IPS-18a (cell line): ENCODE measurements at regions not wholly inside any gene's neighbourhood (a gene's known extent, or its start where the extent isn't known, plus 50 kb on each side); places are given as distances from the start of the nearest gene placed in this dataset.

Experiments
- H3K27ac ChIP-seq: one replicate; pipeline ENCODE4 v1.5.1; 2013; ENCODE audit warnings: low read length
- H3K27me3 ChIP-seq: one replicate; pipeline ENCODE4 v1.6.1; 2013; ENCODE audit warnings: mild to moderate bottlenecking, low read length; ENCODE audit not compliant: control insufficient read depth, insufficient read depth
- H3K36me3 ChIP-seq: one replicate; pipeline ENCODE4 v1.6.1; 2013; ENCODE audit warnings: low read depth, low read length; ENCODE audit not compliant: control insufficient read depth
- H3K4me1 ChIP-seq: one replicate; pipeline ENCODE4 v1.6.1; 2013; ENCODE audit warnings: low read depth, low read length; ENCODE audit not compliant: control insufficient read depth
- H3K4me3 ChIP-seq: one replicate; pipeline ENCODE4 v1.5.1; 2013; ENCODE audit warnings: low read length
- H3K9ac ChIP-seq: one replicate; pipeline ENCODE4 v1.6.1; 2013; ENCODE audit warnings: mild to moderate bottlenecking, low read length, moderate library complexity
- H3K9me3 ChIP-seq: one replicate; pipeline ENCODE4 v1.6.1; 2013; ENCODE audit warnings: low read depth, low read length; ENCODE audit not compliant: control insufficient read depth

DNA sequence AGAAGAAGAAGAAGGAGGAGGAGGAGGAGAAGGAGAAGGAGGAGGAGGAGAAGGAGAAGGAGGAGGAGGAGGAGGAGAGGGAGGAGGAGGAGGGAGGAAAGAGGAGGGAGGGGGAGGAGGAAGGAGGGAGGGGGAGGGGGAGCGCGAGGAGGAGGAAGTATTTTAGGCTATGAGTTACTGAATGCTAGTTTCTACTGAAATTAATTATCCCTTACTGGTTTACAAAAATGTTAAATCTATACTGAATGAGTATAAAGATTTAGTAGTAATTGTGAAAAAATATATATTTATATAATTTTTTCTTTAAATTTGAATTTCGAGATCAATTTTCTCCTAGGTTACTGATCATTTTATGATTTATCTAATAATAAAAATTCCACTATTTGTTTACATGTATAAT, 1769.0 kb upstream of the NUDT12 start:
- Histone ChIP-seq H3K27ac (no peak overlapping the region), H3K36me3 (no peaks in the 10 kb centered on the region), H3K9me3 (no peaks in the 10 kb centered on the region), H3K9ac (no peak overlapping the region), H3K4me3 (no peak overlapping the region), H3K4me1 (no peaks in the 10 kb centered on the region), H3K27me3 (no peaks in the 10 kb centered on the region)

DNA sequence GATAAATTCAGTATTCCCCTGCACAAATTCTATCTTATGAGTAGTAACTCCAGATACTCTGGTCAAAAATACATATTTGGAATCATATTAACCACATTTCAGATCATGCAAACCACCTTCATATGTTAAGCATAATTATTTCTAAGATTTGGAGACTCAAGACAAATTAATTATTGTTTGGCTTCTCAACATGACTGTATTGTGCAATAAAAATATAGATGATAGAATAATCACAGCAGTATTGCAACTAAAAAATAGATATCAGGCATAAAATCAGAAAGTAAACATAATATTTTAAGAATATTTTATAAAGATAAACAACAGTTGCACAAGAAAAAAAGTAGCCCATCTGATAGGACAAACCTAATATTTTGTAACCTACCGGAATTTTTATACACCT, 1767.6 kb upstream of the NUDT12 start:
- Histone ChIP-seq H3K27me3 (no peaks in the 10 kb centered on the region), H3K9ac (no peak overlapping the region), H3K4me3 (no peak overlapping the region), H3K9me3 (no peaks in the 10 kb centered on the region), H3K36me3 (no peaks in the 10 kb centered on the region), H3K4me1 (no peaks in the 10 kb centered on the region), H3K27ac (no peak overlapping the region)

DNA sequence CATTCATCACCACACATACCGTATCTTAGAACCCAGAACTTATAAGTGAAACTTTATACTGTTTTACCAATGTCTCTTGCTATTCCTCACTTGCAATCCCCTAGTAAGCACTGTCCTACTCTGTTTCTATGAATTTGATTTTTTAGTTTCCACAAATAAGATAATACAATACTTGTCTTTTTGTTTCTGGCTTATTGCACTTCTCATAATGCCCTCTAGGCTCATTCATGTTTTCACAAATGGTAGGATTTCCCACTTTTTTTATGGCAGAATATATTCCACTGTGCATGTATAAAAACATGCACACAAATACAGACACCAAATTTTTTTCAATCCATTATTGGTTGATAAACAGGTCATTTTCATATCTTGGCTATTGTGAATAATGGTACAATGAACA, 1742.3 kb upstream of the NUDT12 start:
- no peaks in the 10 kb centered on the region for H3K27me3 ChIP-seq
- H3K9me3 ChIP-seq = no peaks in the 10 kb centered on the region
- no peak overlapping the region for H3K4me3 ChIP-seq
- no peaks in the 10 kb centered on the region for H3K36me3 ChIP-seq
- H3K4me1 ChIP-seq = no peaks in the 10 kb centered on the region
- no peak overlapping the region for H3K9ac ChIP-seq
- H3K27ac ChIP-seq = no peak overlapping the region

DNA sequence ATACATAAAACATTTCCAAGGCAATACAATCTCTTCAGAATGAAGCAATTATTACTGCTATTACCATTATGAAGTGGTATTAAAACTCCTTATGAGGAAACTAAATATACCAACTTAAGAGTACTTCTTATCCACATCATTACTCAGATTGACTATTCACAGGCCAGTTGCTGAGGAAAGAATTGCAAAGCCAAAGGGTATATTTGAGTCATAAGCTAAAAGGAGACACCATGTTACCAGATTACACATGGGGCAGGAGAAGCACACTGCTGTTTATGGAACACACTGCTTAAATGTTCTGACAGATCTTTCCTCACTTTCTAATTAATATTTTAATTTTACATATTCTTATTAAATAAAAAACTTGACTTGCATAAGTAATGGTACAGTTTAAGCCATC, 1726.4 kb upstream of the NUDT12 start:
- no peak overlapping the region for H3K4me3 ChIP-seq

GRCh38 chr5:105283134-105283533, 1720.5 kb upstream of the NUDT12 start:
- H3K4me3 ChIP-seq = no peak overlapping the region
- H3K9me3 ChIP-seq = no peaks in the 10 kb centered on the region
- no peaks in the 10 kb centered on the region for H3K27me3 ChIP-seq
- no peaks in the 10 kb centered on the region for H3K36me3 ChIP-seq
- no peak overlapping the region for H3K9ac ChIP-seq
- no peaks in the 10 kb centered on the region for H3K4me1 ChIP-seq
- H3K27ac ChIP-seq = no peak overlapping the region

More for the DNA sequence above, 1726.4 kb upstream of the NUDT12 start:
- no peak overlapping the region for H3K9ac ChIP-seq
- H3K4me1 ChIP-seq = no peaks in the 10 kb centered on the region
- no peaks in the 10 kb centered on the region for H3K36me3 ChIP-seq
- H3K27ac ChIP-seq = no peak overlapping the region
- no peaks in the 10 kb centered on the region for H3K27me3 ChIP-seq
- no peaks in the 10 kb centered on the region for H3K9me3 ChIP-seq

DNA sequence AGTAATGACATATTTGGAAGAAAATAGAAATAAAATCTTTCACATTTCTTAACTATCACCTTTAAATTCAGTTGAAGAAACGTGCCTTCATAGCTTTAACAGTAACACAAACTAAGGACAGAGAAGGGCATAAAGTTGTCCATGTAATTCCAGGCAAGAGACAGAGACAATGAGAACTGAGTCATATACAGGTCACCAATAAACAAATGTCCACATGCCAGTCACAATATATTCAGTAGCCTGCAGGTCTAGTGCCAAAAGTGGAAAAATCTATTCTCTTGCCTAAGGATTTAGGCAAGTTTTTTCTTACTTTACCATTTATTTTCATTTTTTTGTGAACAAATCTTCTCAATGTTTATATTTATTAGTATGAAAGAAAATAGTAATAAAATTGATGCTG, 1711.5 kb upstream of the NUDT12 start:
- no peak overlapping the region for H3K27ac ChIP-seq
- H3K4me3 ChIP-seq = no peak overlapping the region
- no peak overlapping the region for H3K9ac ChIP-seq
- no peaks in the 10 kb centered on the region for H3K36me3 ChIP-seq
- H3K4me1 ChIP-seq = no peaks in the 10 kb centered on the region
- H3K9me3 ChIP-seq = no peaks in the 10 kb centered on the region
- H3K27me3 ChIP-seq = no peaks in the 10 kb centered on the region

GRCh38 chr5:105263515-105263914, 1700.9 kb upstream of the NUDT12 start:
- Histone ChIP-seq H3K4me1 (no peaks in the 10 kb centered on the region), H3K4me3 (no peak overlapping the region), H3K9me3 (no peaks in the 10 kb centered on the region), H3K27me3 (no peaks in the 10 kb centered on the region), H3K36me3 (no peaks in the 10 kb centered on the region), H3K27ac (no peak overlapping the region), H3K9ac (no peak overlapping the region)

DNA sequence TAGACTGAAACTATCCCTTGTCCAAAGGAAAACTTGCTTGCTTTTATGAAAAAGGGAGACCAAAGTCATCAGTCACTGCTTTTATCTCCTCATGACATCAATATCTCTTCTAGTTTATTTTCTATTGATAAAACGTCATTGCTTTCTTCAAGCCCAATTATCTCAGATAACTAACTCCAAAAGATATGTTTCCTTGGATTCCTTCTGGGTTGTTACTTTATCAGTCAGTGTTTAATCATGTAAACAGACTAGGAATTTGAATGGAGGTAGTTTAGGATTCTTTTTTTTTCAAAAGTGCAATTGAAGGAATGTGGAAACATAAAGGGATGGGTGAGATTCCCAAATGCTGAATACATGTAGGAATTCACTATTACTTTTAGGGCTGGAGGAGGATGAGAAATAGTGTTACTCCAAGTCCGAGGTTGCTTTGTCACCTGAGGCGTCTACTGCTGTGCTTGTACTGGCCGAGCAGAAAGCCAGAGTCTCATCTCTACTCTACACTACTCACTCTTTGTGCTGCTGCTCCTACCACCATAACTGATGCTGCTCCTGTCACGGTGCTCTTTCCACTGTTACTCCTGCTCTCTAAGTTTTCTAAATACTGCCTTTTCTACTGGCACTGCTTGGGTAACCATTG, 1697.1 kb upstream of the NUDT12 start:
- no peak overlapping the region for H3K9ac ChIP-seq
- no peak overlapping the region for H3K4me3 ChIP-seq
- no peak overlapping the region for H3K27ac ChIP-seq
- no peaks in the 10 kb centered on the region for H3K36me3 ChIP-seq
- no peaks in the 10 kb centered on the region for H3K9me3 ChIP-seq
- H3K4me1 ChIP-seq = no peaks in the 10 kb centered on the region
- no peaks in the 10 kb centered on the region for H3K27me3 ChIP-seq

- no peak overlapping the region for H3K27ac ChIP-seq
- no peak overlapping the region for H3K4me3 ChIP-seq
- no peaks in the 10 kb centered on the region for H3K4me1 ChIP-seq
- H3K9ac ChIP-seq = no peak overlapping the region
- no peaks in the 10 kb centered on the region for H3K36me3 ChIP-seq
- no peaks in the 10 kb centered on the region for H3K9me3 ChIP-seq
- H3K27me3 ChIP-seq = no peaks in the 10 kb centered on the region
These were observed 1676.0 kb upstream of the NUDT12 start for GRCh38 chr5:105238561-105238960.

DNA sequence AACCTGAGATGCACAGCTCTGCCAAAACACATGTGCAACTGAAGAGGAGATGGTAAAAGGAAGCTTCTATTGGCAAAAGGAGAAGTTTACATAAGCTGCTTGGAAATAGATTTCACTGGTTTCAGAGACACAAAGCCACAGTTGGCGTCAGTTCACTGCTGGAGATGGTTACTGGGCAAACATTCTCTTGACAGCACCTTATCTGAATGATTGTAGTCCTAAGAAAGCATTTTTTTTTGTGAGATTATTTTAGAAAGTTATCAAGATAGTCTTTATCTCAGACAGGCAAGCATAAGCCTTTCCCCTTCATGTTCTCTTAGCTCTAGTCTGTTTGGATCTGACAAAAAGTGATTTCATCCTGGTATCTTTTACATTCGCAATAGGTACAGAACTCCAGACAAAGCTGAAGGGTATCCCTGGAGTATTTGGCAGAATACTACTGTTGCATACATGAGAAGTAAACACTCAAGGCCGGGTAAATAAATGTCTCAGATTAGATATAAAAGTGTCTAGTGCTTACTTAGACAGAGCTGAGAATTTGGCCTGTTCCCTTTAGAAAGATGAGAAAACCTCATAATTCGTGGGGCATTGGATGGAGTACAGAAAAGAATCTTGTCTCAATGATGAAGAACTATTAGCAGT, 1668.0 kb upstream of the NUDT12 start:
- Histone ChIP-seq H3K27ac (no peak overlapping the region), H3K4me3 (no peak overlapping the region), H3K27me3 (no peaks in the 10 kb centered on the region), H3K4me1 (no peaks in the 10 kb centered on the region), H3K9me3 (no peaks in the 10 kb centered on the region), H3K9ac (no peak overlapping the region), H3K36me3 (no peaks in the 10 kb centered on the region)

GRCh38 chr5:105218018-105218417, 1655.4 kb upstream of the NUDT12 start:
- no peaks in the 10 kb centered on the region for H3K36me3 ChIP-seq
- H3K9me3 ChIP-seq = no peaks in the 10 kb centered on the region
- no peaks in the 10 kb centered on the region for H3K27me3 ChIP-seq
- H3K4me1 ChIP-seq = peaks cover 4% of the 10 kb centered on the region
- H3K9ac ChIP-seq = no peak overlapping the region
- no peak overlapping the region for H3K4me3 ChIP-seq
- no peak overlapping the region for H3K27ac ChIP-seq

GRCh38 chr5:105213078-105213477, 1650.5 kb upstream of the NUDT12 start:
- Histone ChIP-seq H3K27ac (no peak overlapping the region), H3K9me3 (no peaks in the 10 kb centered on the region), H3K36me3 (no peaks in the 10 kb centered on the region), H3K27me3 (no peaks in the 10 kb centered on the region), H3K4me3 (no peak overlapping the region), H3K9ac (no peak overlapping the region), H3K4me1 (peaks cover 4% of the 10 kb centered on the region)
